ENCODE measurements at regions not wholly inside any gene's neighbourhood (a gene's known extent, or its start where the extent isn't known, plus 50 kb on each side); places are given as distances from the start of the nearest gene placed in this dataset.

DNA sequence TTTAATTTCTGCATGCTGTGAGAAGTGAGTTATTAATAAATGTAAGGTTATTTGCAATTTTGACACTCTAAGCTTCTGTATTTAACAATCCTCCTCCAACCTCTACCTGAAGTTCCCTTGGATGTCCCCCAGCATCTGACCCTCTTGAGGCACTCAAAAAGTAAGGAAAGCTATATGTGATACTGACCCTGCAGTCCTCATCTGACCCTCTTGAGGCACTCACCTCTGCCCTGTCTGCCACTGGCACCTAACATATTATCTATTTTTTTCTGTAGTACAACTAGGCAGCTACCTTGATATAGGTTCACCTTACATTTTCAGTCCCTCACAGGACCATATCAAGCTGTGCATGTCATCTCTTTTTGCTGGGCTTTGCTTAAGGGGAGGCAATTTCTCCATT, 583.4 kb upstream of the PKDCC start:
- no peak for TF ChIP-seq CTCF (IDR thresholded peaks at IDR 0.05)
- TF ChIP-seq POLR2A (IDR thresholded peaks at IDR 0.05), result no peak

All from thyroid gland (tissue), 4 donors.